ENCODE measurements at regions not wholly inside any gene's neighbourhood (a gene's known extent, or its start where the extent isn't known, plus 50 kb on each side); places are given as distances from the start of the nearest gene placed in this dataset.

DNA sequence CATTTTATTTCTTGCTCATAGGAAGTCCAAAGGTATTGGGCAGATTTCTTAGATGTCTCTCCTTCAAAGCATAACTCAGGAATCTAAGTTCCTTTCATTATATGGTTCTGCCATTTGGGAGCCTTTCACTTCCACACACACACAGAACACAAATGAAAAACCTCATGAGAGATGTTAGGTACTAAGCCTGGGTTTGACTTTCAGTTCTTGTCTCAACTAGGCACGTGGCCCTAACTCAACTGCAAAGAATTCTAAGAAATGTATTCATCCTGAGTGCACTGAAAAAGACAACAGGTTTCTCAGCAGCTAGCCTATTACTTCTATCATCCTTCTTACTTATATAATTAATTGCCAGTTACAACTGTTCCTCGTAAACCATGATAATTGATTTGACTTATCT lies 190.0 kb upstream of the SAMSN1 start:
- Histone ChIP-seq H3K4me3 (no peak overlapping the region), H3K4me2 (ENCODE audit: insufficient read depth, low read length) (peak overlapping the region; percentile 7; the same call in 1 of the 2 replicates), H3K4me1 (replicated peaks in 1 of 2; ENCODE audit: control insufficient read depth in 2 of 2, insufficient read depth in 2 of 2, low read length in 2 of 2) (peaks cover 0 to 39% of the 10 kb centered on the region in 2 experiments; a peak in 3 of 5 replicates), H3K9me3 (replicated peaks; ENCODE audit: control insufficient read depth, insufficient read depth, low read depth, low read length) (peaks cover 2% of the 10 kb centered on the region; the same call in 1 of the 2 replicates), H3K9ac (ENCODE audit: insufficient read depth in 1 of 2, low read depth in 2 of 2, low read length in 2 of 2) (peak overlapping the region in 1 of 2 experiments; percentile 20; a peak in 1 of 4 replicates), H3K9me1 (ENCODE audit: control insufficient read depth, insufficient read depth, low read length) (no peaks in the 10 kb centered on the region), H3K27me3 (ENCODE audit: control insufficient read depth in 2 of 2, insufficient read depth in 2 of 2, low read length in 2 of 2) (no peaks in the 10 kb centered on the region), H3K36me3 (ENCODE audit: control insufficient read depth, insufficient read depth, low read length) (peaks cover 21% of the 10 kb centered on the region; the same call in 1 of the 3 replicates), H3K79me2 (ENCODE audit: control insufficient read depth, insufficient read depth, low read length) (peaks cover 9% of the 10 kb centered on the region; the same call in 2 of the 3 replicates), H4K20me1 (replicated peaks; ENCODE audit: control insufficient read depth, insufficient read depth, low read length) (no peaks in the 10 kb centered on the region), H3K27ac (ENCODE audit: extremely low read depth, low read depth, low read length) (peak overlapping the region; percentile 64; the same call in 2 of the 3 replicates), H2AFZ (ENCODE audit: low read depth, low read length) (peak overlapping the region; percentile 74)
- CTCF ChIA-PET (ENCODE audit: low intra/inter-chr PET ratio): no interaction called here
- in situ Hi-C loops (cut with MboI) (no loop called here), intact Hi-C loops (cut with micrococcal nuclease) (loop anchor here (5.0 kb wide), 5 partner anchors 36 to 284 kb away; no protein-coding TSS in a partner anchor)
- POLR2A ChIA-PET: interaction anchor here (0.7 to 1.6 kb wide), 3 partner anchors 9 to 319 kb away, joined by 3 to 5 read pairs (median 3); no protein-coding TSS in a partner anchor
- 15% methylated on average over 2 of the region's 2 CpGs for WGBS (ENCODE audit: insufficient coverage, low coverage, missing lambda C conversion rate)
- FAIRE-seq: no peak
- peak in 1 of 4 experiments; percentile 51 for DNase-seq (ENCODE audit: extremely low read depth in 1 of 4, low spot score in 3 of 4)
- BruUV-seq (replicated peaks): no TSS peak
- peak; percentile 45 for ATAC-seq
- TF ChIP-seq MYC (IDR thresholded peaks at IDR 0.05; ENCODE audit: low read depth, low read length) (peak; percentile 68), MYC (CRISPR knock-in tag; IDR thresholded peaks at IDR 0.05; ENCODE audit: borderline replicate concordance, low read depth) (no peak), RBM14 (IDR thresholded peaks at IDR 0.05; ENCODE audit: borderline replicate concordance, insufficient read depth, low read depth, low read length) (no peak), ZNF146 (CRISPR knock-in tag; IDR thresholded peaks at IDR 0.05; ENCODE audit: unreplicated experiment) (no peak), STAT5A (IDR thresholded peaks at IDR 0.05; ENCODE audit: borderline replicate concordance, low read length) (no peak), HIVEP1 (CRISPR knock-in tag; IDR thresholded peaks at IDR 0.05) (no peak), EP300 (IDR thresholded peaks at IDR 0.05; ENCODE audit: low read length) (no peak)
- TF ChIP-seq, protein P1, sequence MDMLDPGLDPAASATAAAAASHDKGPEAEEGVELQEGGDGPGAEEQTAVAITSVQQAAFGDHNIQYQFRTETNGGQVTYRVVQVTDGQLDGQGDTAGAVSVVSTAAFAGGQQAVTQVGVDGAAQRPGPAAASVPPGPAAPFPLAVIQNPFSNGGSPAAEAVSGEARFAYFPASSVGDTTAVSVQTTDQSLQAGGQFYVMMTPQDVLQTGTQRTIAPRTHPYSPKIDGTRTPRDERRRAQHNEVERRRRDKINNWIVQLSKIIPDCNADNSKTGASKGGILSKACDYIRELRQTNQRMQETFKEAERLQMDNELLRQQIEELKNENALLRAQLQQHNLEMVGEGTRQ (CRISPR knock-in tag; IDR thresholded peaks at IDR 0.05): 0 out of 2 replicates have a peak, but pooled peaks have one; percentile 28
- TF ChIP-seq, protein P2, sequence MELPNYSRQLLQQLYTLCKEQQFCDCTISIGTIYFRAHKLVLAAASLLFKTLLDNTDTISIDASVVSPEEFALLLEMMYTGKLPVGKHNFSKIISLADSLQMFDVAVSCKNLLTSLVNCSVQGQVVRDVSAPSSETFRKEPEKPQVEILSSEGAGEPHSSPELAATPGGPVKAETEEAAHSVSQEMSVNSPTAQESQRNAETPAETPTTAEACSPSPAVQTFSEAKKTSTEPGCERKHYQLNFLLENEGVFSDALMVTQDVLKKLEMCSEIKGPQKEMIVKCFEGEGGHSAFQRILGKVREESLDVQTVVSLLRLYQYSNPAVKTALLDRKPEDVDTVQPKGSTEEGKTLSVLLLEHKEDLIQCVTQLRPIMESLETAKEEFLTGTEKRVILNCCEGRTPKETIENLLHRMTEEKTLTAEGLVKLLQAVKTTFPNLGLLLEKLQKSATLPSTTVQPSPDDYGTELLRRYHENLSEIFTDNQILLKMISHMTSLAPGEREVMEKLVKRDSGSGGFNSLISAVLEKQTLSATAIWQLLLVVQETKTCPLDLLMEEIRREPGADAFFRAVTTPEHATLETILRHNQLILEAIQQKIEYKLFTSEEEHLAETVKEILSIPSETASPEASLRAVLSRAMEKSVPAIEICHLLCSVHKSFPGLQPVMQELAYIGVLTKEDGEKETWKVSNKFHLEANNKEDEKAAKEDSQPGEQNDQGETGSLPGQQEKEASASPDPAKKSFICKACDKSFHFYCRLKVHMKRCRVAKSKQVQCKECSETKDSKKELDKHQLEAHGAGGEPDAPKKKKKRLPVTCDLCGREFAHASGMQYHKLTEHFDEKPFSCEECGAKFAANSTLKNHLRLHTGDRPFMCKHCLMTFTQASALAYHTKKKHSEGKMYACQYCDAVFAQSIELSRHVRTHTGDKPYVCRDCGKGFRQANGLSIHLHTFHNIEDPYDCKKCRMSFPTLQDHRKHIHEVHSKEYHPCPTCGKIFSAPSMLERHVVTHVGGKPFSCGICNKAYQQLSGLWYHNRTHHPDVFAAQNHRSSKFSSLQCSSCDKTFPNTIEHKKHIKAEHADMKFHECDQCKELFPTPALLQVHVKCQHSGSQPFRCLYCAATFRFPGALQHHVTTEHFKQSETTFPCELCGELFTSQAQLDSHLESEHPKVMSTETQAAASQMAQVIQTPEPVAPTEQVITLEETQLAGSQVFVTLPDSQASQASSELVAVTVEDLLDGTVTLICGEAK (IDR thresholded peaks at IDR 0.05): peak; percentile 55; the same call in 1 of the 2 replicates
- TF ChIP-seq, protein P2 (CRISPR knock-in tag; IDR thresholded peaks at IDR 0.05): no peak
- TF ChIP-seq, protein P3, sequence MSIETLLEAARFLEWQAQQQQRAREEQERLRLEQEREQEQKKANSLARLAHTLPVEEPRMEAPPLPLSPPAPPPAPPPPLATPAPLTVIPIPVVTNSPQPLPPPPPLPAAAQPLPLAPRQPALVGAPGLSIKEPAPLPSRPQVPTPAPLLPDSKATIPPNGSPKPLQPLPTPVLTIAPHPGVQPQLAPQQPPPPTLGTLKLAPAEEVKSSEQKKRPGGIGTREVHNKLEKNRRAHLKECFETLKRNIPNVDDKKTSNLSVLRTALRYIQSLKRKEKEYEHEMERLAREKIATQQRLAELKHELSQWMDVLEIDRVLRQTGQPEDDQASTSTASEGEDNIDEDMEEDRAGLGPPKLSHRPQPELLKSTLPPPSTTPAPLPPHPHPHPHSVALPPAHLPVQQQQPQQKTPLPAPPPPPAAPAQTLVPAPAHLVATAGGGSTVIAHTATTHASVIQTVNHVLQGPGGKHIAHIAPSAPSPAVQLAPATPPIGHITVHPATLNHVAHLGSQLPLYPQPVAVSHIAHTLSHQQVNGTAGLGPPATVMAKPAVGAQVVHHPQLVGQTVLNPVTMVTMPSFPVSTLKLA (conservative IDR thresholded peaks at IDR 0.05): peak; percentile 27 to 38; a peak in 1 of 4 replicates

Measured in K562 (cell line).